ENCODE measurements at regions not wholly inside any gene's neighbourhood (a gene's known extent, or its start where the extent isn't known, plus 50 kb on each side); places are given as distances from the start of the nearest gene placed in this dataset.

DNA sequence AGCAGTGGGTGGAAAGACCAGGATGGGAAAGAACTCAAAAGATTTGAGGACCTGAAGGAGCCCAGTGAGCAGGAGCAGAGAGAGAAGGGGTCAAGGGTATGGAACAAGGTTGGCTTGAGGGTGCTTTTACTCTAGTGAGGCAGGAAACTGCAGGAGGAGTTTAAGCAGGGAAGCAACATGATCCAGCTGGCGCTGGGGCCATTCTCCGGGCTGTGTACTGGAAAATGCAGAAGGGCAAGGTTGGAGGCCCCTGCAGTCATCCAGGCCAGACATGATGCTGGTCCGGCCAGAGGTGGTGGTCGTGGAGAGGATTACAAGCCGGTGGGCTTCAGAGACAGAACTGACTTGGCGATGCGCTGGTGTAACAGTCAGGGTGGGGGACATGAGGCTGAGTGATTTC lies 81.8 kb downstream of the LSM3 start:
- TF ChIP-seq SUZ12 (IDR thresholded peaks at IDR 0.05; ENCODE audit: extremely low read depth, insufficient read depth, insufficient read length) (no peak), ZNF274 (IDR thresholded peaks at IDR 0.05; ENCODE audit: low read depth, low read length) (no peak), YY1 (IDR thresholded peaks at IDR 0.05; ENCODE audit: insufficient read depth, insufficient read length) (no peak)
